Activated CD4-positive, alpha-beta T cell treated with anti-CD3 and anti-CD28 coated beads, Interleukin-2, amount 50 U/mL, for 24 hours (primary cell): ENCODE measurements at regions not wholly inside any gene's neighbourhood (a gene's known extent, or its start where the extent isn't known, plus 50 kb on each side); places are given as distances from the start of the nearest gene placed in this dataset.
"Not testable (repeated sequence)": the region's sequence is repeated elsewhere in the genome, so short reads cannot be mapped to it uniquely, and the experiment has no call there.

Experiments used
- DNase-seq, 2 donors: peaks; one replicate each; pipeline ENCODE4 v3.0.0-alpha.2; 2020; ENCODE audit warnings: low read depth in 1 of 2, low spot score in 1 of 2

DNA sequence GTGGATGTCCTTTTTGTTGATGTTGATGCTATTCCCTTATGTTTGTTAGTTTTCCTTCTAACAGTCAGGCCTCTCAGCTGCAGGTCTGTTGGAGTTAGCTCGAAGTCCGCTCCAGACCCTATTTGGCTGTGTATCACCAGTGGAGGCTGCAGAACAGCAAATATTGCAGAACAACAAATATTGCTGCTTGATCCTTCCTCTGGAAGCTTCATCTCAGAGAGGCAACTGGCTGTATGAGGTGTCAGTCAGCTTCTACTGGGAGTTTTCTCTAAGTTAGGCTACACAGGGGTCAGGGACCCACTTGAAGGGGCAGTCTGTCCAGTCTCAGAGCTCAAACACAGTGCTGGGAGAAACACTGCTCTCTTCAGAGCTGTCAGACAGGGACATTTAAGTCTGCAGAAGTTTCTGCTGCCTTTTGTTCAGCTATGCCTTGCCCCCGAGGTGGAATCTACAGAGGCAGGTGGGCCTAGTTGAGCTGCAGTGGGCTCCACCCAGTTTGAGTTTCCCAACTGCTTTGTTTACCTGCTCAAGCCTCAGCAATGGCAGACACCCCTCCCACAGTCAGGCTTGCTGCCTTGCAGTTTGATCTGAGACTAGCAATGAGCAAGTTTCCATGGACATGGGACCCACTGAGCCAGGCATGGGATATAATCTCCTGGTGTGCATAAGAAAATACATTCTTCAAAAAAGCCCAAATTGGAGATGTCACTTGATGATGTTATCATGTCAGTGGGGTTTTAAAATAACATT lies 99.5 kb downstream of the KDM5D start:
- no peak for DNase-seq

DNA sequence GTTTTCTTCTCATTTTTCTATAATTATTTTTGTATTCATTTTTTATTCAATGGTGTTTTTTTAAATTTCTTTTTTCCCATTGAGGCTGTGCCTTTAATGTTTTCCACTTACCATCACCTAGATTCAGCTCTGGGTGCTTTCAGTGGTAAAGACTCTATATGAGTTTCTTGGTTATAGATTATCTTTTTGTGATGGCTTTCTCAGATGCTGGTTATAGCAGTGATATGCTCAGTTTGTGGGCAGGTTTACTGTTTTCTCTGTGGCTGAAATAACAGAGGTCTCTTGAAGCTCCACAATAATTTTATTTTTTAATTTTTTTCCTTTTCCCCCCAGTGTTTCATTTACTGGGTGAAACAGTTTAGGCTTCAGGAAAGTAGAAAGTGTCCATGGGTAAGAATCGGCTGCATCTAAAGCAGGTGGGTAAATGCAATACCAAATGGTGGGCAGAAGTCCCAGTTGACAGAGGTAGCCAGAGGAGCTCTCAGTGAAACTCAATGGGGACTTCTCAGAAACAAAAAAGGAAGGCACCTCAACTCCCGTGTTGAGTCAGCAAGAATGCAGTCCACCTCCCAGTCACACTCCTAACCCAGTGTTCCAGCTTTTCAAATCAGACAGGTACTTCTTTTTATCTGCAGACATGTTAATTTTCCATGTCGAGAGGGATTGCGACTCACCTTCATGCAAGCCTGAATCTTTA lies 106.7 kb downstream of the KDM5D start:
- no peak for DNase-seq

GRCh38 chrY:19628926-19629325 lies 115.6 kb downstream of the KDM5D start:
- DNase-seq, result no peak

DNA sequence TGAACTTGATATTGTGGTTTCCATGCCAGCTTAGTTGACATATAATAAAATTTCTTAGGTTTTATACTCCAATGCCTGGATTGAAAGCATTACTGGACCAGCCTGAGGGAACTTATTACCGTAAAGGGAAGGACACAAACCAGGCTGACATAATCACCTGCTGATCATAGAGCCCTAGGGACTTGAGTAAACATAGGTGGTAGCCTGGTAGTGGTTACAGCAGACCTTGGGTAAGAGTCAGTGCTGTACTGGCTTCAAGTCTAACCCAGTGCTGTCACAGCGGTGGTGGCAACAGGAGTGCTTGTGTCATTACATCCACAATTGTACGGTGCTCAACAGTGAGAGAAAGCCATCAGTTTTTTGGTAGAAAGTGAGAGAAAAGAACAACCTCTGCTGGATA lies 122.1 kb downstream of the KDM5D start:
- DNase-seq, result no peak

- DNase-seq, result no peak
Observed at GRCh38 chrY:19621756-19622155, 122.8 kb downstream of the KDM5D start.

DNA sequence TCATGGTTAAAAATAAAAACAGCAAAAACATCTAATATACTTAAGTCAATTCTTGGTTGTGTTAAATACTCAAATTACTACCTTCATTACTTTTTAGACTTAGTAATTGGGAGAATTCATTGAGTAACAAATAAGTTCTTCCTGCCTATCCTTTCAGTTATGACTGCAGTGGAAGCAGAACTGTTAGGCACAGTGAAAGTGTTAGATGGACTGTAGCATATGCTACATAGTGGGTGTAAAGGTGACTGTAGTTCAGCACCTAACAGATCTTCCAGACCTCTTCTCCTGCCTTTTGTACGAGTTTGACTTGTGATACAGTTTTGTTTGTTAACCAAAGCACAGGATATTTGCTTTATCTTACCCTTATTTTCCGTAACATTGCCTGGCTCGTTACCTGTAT lies 143.4 kb downstream of the KDM5D start:
- no peak for DNase-seq

DNA sequence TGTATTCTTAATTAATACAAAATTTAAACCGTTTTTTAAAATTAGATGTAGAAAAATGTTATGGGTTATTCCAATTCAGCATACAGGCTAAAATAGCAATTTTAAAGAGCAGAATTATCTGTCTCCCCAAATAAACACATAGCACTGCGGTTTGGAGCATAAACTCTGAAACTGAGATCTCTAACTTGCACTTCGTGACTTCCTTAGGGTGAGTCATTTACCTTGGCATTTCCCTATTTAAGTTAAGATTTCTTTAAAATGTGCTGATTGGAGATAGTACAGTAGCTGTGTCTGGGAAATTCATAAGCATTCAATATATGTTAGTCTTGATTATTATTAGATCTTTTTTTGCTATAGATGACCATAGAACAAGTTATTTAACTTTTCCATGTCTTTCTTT lies 143.8 kb downstream of the KDM5D start:
- DNase-seq, result no peak

GRCh38 chrY:19590235-19590634 lies 154.3 kb downstream of the KDM5D start:
- no peak for DNase-seq

DNA sequence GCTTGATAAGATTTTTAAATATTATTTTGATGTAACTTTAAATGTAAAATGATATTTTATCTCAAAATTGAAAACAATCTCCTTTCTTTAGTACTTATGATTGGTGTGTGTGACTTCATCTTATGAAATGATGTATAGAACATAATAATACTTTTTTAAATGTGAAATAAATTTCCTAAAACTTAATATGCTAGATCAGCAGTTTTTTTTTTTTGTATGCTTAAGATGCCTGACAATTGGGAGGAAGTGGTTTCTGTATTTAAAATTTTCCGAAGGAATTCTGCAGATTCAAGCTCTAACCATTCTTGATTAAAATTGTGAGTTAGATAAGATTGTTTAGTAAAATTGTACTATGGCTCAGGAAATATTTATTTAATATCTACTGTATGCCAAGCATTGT lies 154.9 kb downstream of the KDM5D start:
- no peak for DNase-seq

GRCh38 chrY:19587311-19587710 lies 157.2 kb downstream of the KDM5D start:
- DNase-seq, result no peak

DNA sequence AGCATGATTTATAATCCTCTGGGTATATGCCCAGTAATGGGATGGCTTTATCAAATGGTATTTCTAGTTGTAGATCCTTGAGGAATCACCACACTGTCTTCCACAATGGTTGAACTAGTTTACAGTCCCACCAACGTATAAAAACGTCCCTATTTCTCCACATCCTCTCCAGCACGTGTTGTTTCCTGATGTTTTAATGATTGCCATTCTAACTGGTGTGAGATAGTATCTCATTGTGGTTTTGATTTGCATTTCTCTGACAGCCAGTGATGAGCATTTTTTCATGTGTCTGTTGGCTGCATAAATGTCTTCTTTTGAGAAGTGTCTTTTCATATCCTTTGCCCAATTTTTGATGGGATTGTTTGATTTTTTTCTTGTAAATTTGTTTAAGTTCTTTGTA lies 163.5 kb downstream of the KDM5D start:
- not testable (repeated sequence) for DNase-seq

DNA sequence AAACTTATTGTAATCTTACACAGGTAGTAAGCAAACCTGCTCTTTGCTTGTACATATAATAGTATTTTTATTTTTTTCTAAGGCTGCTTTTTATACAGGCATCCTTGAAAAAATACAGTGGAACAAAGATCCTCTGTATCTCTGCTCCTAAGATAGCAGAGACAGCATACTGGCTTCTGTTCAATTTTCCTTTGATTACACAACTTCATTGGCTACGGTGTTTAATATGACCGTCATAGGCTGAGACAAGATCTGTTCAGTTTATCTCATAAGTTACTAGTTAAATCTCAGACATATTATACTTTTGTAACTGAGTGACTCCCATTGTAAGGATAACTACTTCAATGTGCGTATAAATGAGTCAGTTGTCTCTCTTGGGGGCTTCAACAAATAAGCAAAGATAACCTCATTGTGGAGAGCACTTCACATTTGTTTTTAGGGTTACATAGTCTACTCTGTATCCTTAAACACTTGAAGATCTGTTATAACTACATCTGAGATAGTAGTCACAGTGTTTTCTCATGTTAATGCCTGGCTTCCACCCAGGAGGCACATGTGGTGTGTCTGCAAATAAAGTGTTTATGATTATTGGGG lies 166.1 kb downstream of the KDM5D start:
- no peak for DNase-seq

- no peak for DNase-seq
Observed at GRCh38 chrY:19577250-19577649, 167.3 kb downstream of the KDM5D start.

GRCh38 chrY:19574939-19575338 lies 169.6 kb downstream of the KDM5D start:
- no peak for DNase-seq

DNA sequence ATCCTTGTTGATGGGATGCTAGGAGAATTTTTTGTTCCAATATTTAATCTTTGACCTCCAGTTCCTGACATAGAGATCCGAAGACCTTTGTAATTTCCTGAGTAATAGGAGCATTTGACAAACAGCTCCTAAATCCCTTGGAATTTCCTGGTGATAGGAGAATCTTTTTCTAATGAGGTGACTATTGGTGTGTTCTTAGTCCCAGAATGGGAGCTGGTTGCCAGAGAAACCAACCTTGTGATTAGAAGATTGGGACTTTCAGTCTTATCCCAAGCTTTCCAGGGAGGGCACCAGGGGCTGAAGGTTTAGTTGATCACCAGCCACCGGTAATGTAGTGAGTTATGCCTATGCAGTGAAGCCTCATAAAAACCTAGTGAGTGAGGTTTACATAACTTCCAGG lies 170.9 kb downstream of the KDM5D start:
- no peak for DNase-seq

DNA sequence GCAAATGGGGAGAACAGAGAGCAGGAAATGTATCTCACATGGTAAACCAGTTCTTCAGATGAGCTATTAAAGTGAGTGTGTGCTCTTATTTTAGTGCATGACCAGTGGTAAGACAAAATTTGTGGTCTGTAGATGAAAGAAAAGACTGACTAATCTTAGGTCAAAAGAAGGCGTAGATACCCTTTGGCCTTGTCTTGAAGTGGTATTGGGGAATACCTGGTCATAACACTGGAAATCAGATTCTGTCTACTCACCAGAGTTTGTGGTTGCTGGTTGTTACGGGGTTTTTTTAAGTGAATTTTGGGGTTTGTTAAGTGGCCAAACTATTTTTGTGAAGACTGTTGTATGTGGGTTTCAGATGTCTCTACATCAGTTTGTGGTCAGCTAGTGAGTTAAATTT lies 173.5 kb downstream of the KDM5D start:
- no peak for DNase-seq

DNA sequence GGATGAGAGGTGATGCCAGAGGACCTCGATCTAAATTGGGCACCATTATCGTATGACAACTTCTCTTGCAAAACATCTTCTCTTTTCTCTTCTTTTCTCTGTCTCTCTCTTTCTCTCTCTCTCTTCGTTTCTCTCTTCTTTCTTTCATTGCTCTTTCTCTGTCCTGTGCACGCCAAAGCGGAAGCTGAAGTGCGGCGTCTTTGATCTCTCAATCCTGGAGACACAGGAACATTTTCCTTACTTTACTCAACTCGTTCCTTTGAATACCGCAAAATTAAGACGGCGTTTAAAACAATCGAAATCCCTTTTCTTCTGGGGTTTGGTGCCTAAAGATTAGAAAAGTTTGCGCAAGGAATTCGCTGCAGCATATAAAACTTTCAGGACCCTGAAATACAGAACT lies 176.6 kb downstream of the KDM5D start:
- DNase-seq, result no peak

GRCh38 chrY:19567051-19567921 lies 177.2 kb downstream of the KDM5D start:
- peak; percentile 47 to 78 for DNase-seq

DNA sequence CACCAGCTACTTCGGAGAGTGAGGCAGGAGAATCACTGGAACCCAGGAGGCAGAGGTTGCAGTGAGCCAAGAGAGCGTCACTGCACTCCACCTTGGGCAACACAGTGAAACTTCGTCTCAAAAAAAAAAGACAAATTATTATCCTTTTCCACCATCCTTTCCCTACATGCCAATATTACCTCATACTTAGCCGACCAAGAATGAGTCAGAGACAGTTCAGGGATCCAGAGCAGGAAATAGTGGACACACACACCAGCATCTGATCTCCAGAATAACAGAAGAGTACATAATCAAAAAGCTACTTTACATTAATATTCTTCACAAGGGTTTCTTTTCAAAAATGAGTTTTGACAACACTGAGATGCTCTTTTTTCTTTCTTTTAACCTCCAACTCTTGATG lies 185.4 kb downstream of the KDM5D start:
- DNase-seq, result no peak

DNA sequence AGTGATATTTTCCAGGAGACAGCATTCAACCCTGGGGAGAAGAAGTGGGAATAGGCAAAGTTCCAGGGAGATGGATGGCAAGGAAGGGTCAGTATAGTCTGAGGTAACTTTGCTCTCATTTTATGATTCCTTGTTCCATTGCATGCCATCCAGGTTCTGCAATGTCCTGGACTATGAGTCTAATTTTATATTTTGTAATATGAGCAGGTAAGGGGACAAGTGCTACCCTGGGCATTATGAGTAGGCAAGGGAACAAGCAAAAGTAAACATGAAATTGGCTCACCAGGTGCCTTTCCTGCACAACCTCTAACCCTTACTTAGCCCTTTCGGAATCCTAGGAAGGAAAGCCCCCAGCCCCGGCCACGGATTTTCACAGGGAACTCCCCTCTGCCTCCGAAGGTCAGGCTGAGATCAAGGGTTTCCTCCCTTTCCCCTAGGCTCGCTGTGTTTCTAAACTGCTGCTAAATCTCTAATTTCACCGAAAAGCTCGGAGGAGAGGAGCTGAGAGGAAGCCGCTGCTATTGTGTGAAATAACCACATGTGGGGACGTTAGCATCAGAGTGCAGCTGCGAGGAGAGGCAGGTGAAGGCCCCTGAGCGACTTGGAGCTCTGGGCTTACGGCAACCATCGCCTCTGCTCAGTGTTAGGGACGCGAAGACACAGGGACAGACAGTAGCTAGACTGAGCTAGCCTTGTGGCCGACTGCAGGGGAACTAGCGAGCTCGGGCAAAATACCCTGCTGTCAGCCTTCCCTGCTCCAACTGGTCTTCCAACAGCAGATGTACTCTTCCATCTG lies 194.7 kb downstream of the KDM5D start:
- no peak for DNase-seq
